GM23338 (cell line): ENCODE measurements at regions not wholly inside any gene's neighbourhood (a gene's known extent, or its start where the extent isn't known, plus 50 kb on each side); places are given as distances from the start of the nearest gene placed in this dataset.

Source experiments
- ATAC-seq: fragments of 200-7000 bp; cut with Tn5 transposase; 3 replicates; pipeline ENCODE4 v1.9.1; 2020
- DNase-seq: peaks from one replicate; pipeline ENCODE4 v3.0.0-alpha.2; 2015; ENCODE audit warnings: low spot score
- H2AFZ ChIP-seq: fragments of 200-600 bp; sonication (generic); 2 replicates; pipeline ENCODE4 v1.8.0; 2016; ENCODE audit warnings: antibody characterized with exemption, mild to moderate bottlenecking, moderate library complexity
- H3F3A ChIP-seq: fragments of 200-600 bp; sonication (generic); replicated peaks from 2 replicates; pipeline ENCODE4 v1.8.0; 2017; ENCODE audit warnings: antibody characterized with exemption, mixed run types, low read depth
- H3K27ac ChIP-seq: fragments of 200-600 bp; sonication (generic); 2 replicates; pipeline ENCODE4 v1.6.1; 2016; ENCODE audit warnings: low read depth
- H3K27me3 ChIP-seq: fragments of 200-600 bp; sonication (generic); 2 replicates; pipeline ENCODE4 v1.8.0; 2016; ENCODE audit warnings: mild to moderate bottlenecking, mixed run types, moderate library complexity; ENCODE audit not compliant: insufficient read depth
- H3K36me3 ChIP-seq: fragments of 200-600 bp; sonication (generic); 2 replicates; pipeline ENCODE4 v1.8.0; 2016; ENCODE audit warnings: mild to moderate bottlenecking; ENCODE audit not compliant: insufficient read depth
- H3K4me1 ChIP-seq: fragments of 200-600 bp; sonication (generic); 2 replicates; pipeline ENCODE4 v1.8.0; 2016; ENCODE audit warnings: mild to moderate bottlenecking, moderate library complexity; ENCODE audit not compliant: insufficient read depth
- H3K4me2 ChIP-seq: fragments of 200-600 bp; sonication (generic); 2 replicates; pipeline ENCODE4 v1.7.1; 2017; ENCODE audit warnings: mixed run types
- H3K4me3 ChIP-seq: fragments of 200-600 bp; sonication (generic); 2 replicates; pipeline ENCODE4 v1.6.1; 2016; ENCODE audit warnings: mixed run types
- H3K79me2 ChIP-seq: fragments of 200-600 bp; sonication (generic); replicated peaks from 2 replicates; pipeline ENCODE4 v1.8.0; 2017; ENCODE audit warnings: mild to moderate bottlenecking; ENCODE audit not compliant: insufficient read depth
- H3K9me2 ChIP-seq: fragments of 200-600 bp; sonication (generic); 2 replicates; pipeline ENCODE4 v1.8.0; 2017; ENCODE audit not compliant: insufficient read depth
- H4K20me1 ChIP-seq: fragments of 200-600 bp; sonication (generic); replicated peaks from 2 replicates; pipeline ENCODE4 v1.8.0; 2017; ENCODE audit warnings: mild to moderate bottlenecking; ENCODE audit not compliant: insufficient read depth
- H3K27ac Mint-ChIP-seq: 2 replicates; pipeline ENCODE4 v1.8.0; 2020; ENCODE audit warnings: inconsistent platforms, mild to moderate bottlenecking, moderate library complexity, mixed read lengths
- H3K27me3 Mint-ChIP-seq: 3 replicates; pipeline ENCODE4 v1.8.0; 2022; ENCODE audit warnings: low read depth, mild to moderate bottlenecking, moderate library complexity, mixed read lengths, inconsistent platforms; ENCODE audit not compliant: insufficient read depth, poor library complexity
- H3K36me3 Mint-ChIP-seq: 3 replicates; pipeline ENCODE4 v1.8.0; 2021; ENCODE audit warnings: low read depth, mild to moderate bottlenecking, inconsistent platforms, moderate library complexity, mixed read lengths
- H3K4me1 Mint-ChIP-seq: 3 replicates; pipeline ENCODE4 v1.8.0; 2020; ENCODE audit warnings: mild to moderate bottlenecking, inconsistent platforms, mixed read lengths
- H3K4me3 Mint-ChIP-seq: 3 replicates; pipeline ENCODE4 v1.8.0; 2021; ENCODE audit warnings: moderate library complexity, mild to moderate bottlenecking, inconsistent platforms, mixed read lengths
- H3K9me3 Mint-ChIP-seq: 3 replicates; pipeline ENCODE4 v1.8.0; 2020; ENCODE audit warnings: moderate library complexity, mild to moderate bottlenecking, inconsistent platforms, mixed read lengths
- CREB1 ChIP-seq: fragments of 250-450 bp; sonication (Bioruptor Pico); IDR thresholded peaks from 2 replicates; pipeline ENCODE4 v1.5.0; 2020; ENCODE audit warnings: low read depth, mild to moderate bottlenecking, moderate library complexity
- CTCF ChIP-seq, 2 experiments: fragments of 200-600 bp in 1 of 2; sonication (generic) in 1 of 2; conservative IDR thresholded peaks; 2 replicates each; pipeline versions ENCODE4 v1.5.1 to v1.6.1; 2016 to 2017; ENCODE audit warnings: antibody characterized with exemption in 2 of 2, low read depth in 2 of 2, mild to moderate bottlenecking in 2 of 2, moderate library complexity in 1 of 2
- EZH2 ChIP-seq: fragments of 200-600 bp; sonication (generic); IDR thresholded peaks from one replicate; pipeline ENCODE4 v1.8.0; 2017; ENCODE audit warnings: antibody characterized with exemption, mild to moderate bottlenecking, low read depth; ENCODE audit not compliant: unreplicated experiment
- EZH2phosphoT487 ChIP-seq: fragments of 200-600 bp; sonication (generic); IDR thresholded peaks from one replicate; pipeline ENCODE4 v1.8.1; 2018; ENCODE audit warnings: antibody characterized with exemption; ENCODE audit not compliant: unreplicated experiment
- JUNB ChIP-seq: IDR thresholded peaks from one replicate; pipeline ENCODE4 v1.6.1; 2016; ENCODE audit warnings: antibody characterized with exemption; ENCODE audit not compliant: unreplicated experiment
- NANOG ChIP-seq: IDR thresholded peaks from 2 replicates; pipeline ENCODE4 v1.6.1; 2016; ENCODE audit warnings: antibody characterized with exemption, borderline replicate concordance
- POLR2AphosphoS5 ChIP-seq: IDR thresholded peaks from 2 replicates; pipeline ENCODE4 v1.6.1; 2016; ENCODE audit warnings: antibody characterized with exemption, low read depth
- REST ChIP-seq: IDR thresholded peaks from one replicate; pipeline ENCODE4 v1.6.1; 2018; ENCODE audit warnings: antibody characterized with exemption; ENCODE audit not compliant: unreplicated experiment
- STAT1 ChIP-seq: IDR thresholded peaks from one replicate; pipeline ENCODE4 v1.6.1; 2016; ENCODE audit warnings: antibody characterized with exemption; ENCODE audit not compliant: unreplicated experiment
- ZNF114 ChIP-seq: fragments of 250-450 bp; sonication (Bioruptor Pico); IDR thresholded peaks from 2 replicates; pipeline ENCODE4 v1.5.0; 2020; ENCODE audit warnings: mild to moderate bottlenecking, moderate library complexity
- ZNF331 ChIP-seq: fragments of 250-450 bp; sonication (Bioruptor Pico); IDR thresholded peaks from 2 replicates; pipeline ENCODE4 v1.5.0; 2020; ENCODE audit warnings: low read depth, mild to moderate bottlenecking, moderate library complexity
- ZNF462 ChIP-seq: fragments of 250-450 bp; sonication (Bioruptor Pico); IDR thresholded peaks from 2 replicates; pipeline ENCODE4 v1.5.0; 2020; ENCODE audit warnings: mild to moderate bottlenecking, moderate library complexity
- TF ChIP-seq, protein P1 (sequence below): IDR thresholded peaks from 2 replicates; pipeline ENCODE4 v1.6.1; 2016; ENCODE audit warnings: antibody characterized with exemption

GRCh38 chr10:6339891-6340290, 137.2 kb downstream of the PFKFB3 start:
- H3K4me3 Mint-ChIP-seq = no peak overlapping the region
- H3K9me2 ChIP-seq = no peaks in the 10 kb centered on the region
- H3K27me3 Mint-ChIP-seq = peaks cover 5% of the 10 kb centered on the region
- no peaks in the 10 kb centered on the region for H3K9me3 Mint-ChIP-seq
- DNase-seq = no peak
- no peaks in the 10 kb centered on the region for H3F3A ChIP-seq
- no peaks in the 10 kb centered on the region for H3K27me3 ChIP-seq
- H3K36me3 Mint-ChIP-seq = no peaks in the 10 kb centered on the region
- no peak for ATAC-seq
- H2AFZ ChIP-seq = no peak overlapping the region
- no peak overlapping the region for H3K4me3 ChIP-seq
- H3K27ac ChIP-seq = no peak overlapping the region
- H3K27ac Mint-ChIP-seq = no peak overlapping the region
- H3K4me2 ChIP-seq = no peak overlapping the region
- TF ChIP-seq NANOG = no peak
- TF ChIP-seq, protein P1, sequence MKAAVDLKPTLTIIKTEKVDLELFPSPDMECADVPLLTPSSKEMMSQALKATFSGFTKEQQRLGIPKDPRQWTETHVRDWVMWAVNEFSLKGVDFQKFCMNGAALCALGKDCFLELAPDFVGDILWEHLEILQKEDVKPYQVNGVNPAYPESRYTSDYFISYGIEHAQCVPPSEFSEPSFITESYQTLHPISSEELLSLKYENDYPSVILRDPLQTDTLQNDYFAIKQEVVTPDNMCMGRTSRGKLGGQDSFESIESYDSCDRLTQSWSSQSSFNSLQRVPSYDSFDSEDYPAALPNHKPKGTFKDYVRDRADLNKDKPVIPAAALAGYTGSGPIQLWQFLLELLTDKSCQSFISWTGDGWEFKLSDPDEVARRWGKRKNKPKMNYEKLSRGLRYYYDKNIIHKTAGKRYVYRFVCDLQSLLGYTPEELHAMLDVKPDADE = no peak
- no peak for TF ChIP-seq JUNB
- no peak for TF ChIP-seq EZH2phosphoT487
- no peak for TF ChIP-seq ZNF331 (CRISPR knock-in tag)
- no peak for TF ChIP-seq EZH2
- no peak for TF ChIP-seq STAT1
- no peak for TF ChIP-seq ZNF114 (CRISPR knock-in tag)
- TF ChIP-seq ZNF462 (CRISPR knock-in tag) = no peak
- no peak for TF ChIP-seq REST
- TF ChIP-seq CREB1 (CRISPR knock-in tag) = no peak
- TF ChIP-seq POLR2AphosphoS5 = no peak
- TF ChIP-seq CTCF (conservative IDR thresholded peaks at IDR 0.05; ENCODE audit: low read depth in 2 of 2) = no peak
- no peaks in the 10 kb centered on the region for H4K20me1 ChIP-seq
- no peaks in the 10 kb centered on the region for H3K36me3 ChIP-seq
- H3K4me1 ChIP-seq = no peaks in the 10 kb centered on the region
- no peaks in the 10 kb centered on the region for H3K79me2 ChIP-seq
- peaks cover 5% of the 10 kb centered on the region; the same call in 2 of the 3 replicates for H3K4me1 Mint-ChIP-seq
